ENCODE measurements at regions not wholly inside any gene's neighbourhood (a gene's known extent, or its start where the extent isn't known, plus 50 kb on each side); places are given as distances from the start of the nearest gene placed in this dataset.

DNA sequence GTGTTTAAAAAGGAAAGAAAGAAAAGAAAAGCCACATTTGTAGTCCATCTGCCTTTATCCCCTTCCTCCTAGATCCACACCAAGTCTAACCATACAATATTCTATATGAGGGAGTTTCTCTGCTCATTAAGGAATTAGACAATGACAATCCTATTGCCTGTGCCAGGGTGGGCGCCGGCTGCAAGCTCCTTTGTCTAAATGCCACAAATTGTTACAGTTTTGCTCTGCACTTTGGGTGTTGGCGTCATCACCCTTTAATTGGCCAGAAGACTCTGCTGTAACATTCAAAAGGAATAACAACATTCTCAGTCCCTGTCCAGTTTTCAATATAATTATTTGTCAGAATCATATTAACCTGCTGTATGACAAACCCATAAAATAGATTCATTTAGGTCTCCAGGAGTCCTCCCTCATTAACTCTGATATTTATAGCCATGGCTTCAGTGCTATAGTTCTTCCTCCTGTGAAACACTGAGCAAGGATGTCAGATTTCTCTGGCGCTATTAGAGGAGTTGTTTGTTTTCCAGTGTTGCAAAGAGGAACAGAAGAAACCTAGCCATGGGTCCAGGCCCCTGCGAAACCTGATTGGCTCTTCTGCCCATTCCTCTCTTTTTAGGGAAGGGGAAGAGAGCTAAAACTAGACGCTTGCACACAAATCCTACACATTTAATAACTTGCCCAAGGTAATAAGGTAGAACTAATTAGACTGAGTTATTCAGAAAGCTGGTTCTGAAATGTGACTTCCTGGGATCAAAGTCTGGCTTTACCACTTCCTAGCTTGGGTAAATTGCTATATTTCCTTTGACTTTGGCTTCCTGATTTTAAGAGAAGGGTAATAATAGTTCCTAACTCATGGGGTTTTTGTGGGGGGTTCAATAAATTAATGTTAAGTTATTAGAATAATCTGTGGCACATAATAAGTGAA, 112.4 kb downstream of the CD47 start:
- no peak for TF ChIP-seq CTCF (IDR thresholded peaks at IDR 0.05)
- no peak for TF ChIP-seq POLR2A (IDR thresholded peaks at IDR 0.05)
